Endothelial cell of umbilical vein (primary cell): ENCODE measurements at regions not wholly inside any gene's neighbourhood (a gene's known extent, or its start where the extent isn't known, plus 50 kb on each side); places are given as distances from the start of the nearest gene placed in this dataset.

ENCODE experiments used
- CTCF ChIP-seq, 2 donors: IDR thresholded peaks; 1 replicate in 1 of 2; 2 replicates in 1 of 2; pipeline ENCODE4 v1.5.1; 2011; ENCODE audit warnings: low read length in 2 of 2, mild to moderate bottlenecking in 2 of 2, moderate library complexity in 2 of 2, control low read depth in 1 of 2, inconsistent platforms in 1 of 2, low read depth in 1 of 2; ENCODE audit not compliant: insufficient read depth in 1 of 2; ENCODE audit errors: extremely low read depth in 1 of 2
- EZH2 ChIP-seq: IDR thresholded peaks from 2 replicates; pipeline ENCODE4 v1.6.1; 2012; ENCODE audit warnings: borderline replicate concordance, low read depth, mild to moderate bottlenecking, moderate library complexity, low read length, inconsistent platforms; ENCODE audit not compliant: severe bottlenecking
- MYC ChIP-seq: IDR thresholded peaks from one replicate; pipeline ENCODE4 v1.6.1; 2011; ENCODE audit warnings: mild to moderate bottlenecking, low read depth, low read length
- POLR2A ChIP-seq: IDR thresholded peaks from 2 replicates; pipeline ENCODE4 v1.6.1; 2012; ENCODE audit warnings: low read depth, mild to moderate bottlenecking, control low read depth, low read length
- POLR2AphosphoS5 ChIP-seq: IDR thresholded peaks from 2 replicates; pipeline ENCODE4 v1.6.1; 2012; ENCODE audit warnings: low read depth, mild to moderate bottlenecking, control low read depth, low read length, moderate library complexity; ENCODE audit not compliant: insufficient read depth

GRCh38 chr15:94002041-94002440 lies 229.3 kb upstream of the MCTP2 start:
- TF ChIP-seq CTCF (IDR thresholded peaks at IDR 0.05; ENCODE audit: extremely low read depth in 1 of 2, insufficient read depth in 1 of 2, low read depth in 1 of 2, low read length in 2 of 2) (no peak), EZH2 (no peak), MYC (no peak), POLR2AphosphoS5 (no peak), POLR2A (no peak)
